GM21360 (cell line): ENCODE measurements at regions not wholly inside any gene's neighbourhood (a gene's known extent, or its start where the extent isn't known, plus 50 kb on each side); places are given as distances from the start of the nearest gene placed in this dataset.
"Not testable (repeated sequence)": the region's sequence is repeated elsewhere in the genome, so short reads cannot be mapped to it uniquely, and the experiment has no call there.

Experiments
- ATAC-seq: cut with Tn5 transposase; IDR thresholded peaks from one replicate; pipeline ENCODE4 v1.9.1; 2021; ENCODE audit warnings: mild to moderate bottlenecking, moderate library complexity; ENCODE audit not compliant: unreplicated experiment

- no peak for ATAC-seq
Measured at GRCh38 chr10:4313051-4313450, 513.0 kb upstream of the AKR1E2 start.

DNA sequence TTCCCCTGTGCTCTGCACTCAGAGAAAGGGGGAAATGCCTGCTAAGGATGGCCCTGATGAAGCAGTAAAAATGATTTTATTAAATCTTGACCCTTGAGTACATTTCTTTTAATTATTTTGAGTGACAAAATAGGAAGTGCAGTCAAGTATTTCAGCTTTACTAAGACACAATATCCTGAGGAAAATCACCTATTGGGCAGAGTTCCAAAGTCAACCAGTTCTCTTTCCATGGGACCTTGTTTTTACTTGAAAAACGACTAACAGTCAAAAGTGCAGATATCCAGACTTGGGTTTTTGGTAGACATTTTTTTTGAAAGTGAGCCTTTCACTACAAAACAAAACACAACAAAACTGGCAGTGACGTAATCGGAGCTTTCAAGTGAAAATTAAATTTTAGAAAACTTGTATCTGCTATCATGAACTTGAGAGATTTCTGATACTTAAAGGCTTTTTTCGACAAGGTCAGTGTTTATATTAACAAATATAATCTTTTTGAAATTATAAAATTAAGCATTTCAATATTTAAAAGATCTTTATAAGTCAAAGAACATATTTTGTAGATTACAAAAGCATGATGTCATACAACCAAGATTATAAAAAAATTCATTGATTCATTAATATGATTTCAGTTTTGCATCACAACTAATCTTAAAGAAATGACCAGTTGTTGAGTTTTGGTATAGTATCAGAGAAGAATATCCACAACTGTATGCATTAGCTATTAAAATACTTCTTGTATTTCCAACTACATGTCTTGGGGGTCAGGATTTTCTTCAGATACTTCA is 513.8 kb upstream of the AKR1E2 start:
- ATAC-seq = no peak

GRCh38 chr10:4310172-4310571 is 515.8 kb upstream of the AKR1E2 start:
- no peak for ATAC-seq

DNA sequence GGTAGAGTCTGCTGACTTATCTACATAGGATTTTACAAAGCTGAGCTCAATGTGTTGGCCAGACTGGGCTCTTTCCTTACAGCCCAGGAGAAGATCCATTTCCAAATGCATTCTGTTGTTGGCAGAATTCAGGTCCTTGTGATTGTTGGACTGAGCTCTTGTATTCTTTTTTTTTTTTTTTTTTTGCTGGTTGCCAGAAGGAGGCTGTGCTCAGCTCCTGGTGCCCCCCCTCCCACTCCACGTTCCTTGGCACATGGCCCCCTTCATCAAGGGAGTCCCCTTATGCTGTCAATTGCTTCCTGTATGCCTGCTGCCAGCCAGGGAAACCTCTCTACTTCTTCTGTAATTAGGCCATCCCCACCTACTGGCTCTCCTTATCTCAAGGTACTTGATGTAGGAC is 518.1 kb upstream of the AKR1E2 start:
- no peak for ATAC-seq

DNA sequence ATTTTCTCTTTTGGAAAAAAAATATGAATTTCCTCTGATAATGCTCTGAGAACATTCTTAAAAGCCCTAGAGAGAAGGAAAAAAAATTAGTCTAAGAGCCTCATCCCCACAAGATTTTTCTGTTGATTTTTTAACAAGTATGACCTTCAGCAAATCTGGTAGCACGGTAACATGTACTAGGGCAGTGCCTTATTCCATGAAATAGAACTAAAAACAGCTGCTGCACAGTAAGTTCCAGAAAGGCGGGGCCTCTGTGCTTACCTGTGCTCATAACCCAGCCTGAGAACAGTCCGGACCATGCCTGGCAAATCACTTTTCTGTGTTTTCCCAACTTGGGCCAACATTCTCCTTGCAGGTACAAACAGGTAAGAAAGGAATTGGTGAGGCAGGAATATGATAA is 519.1 kb upstream of the AKR1E2 start:
- no peak for ATAC-seq

- ATAC-seq = no peak
Measured at GRCh38 chr10:4303045-4303444, 518.0 kb upstream of the KLF6 start.

DNA sequence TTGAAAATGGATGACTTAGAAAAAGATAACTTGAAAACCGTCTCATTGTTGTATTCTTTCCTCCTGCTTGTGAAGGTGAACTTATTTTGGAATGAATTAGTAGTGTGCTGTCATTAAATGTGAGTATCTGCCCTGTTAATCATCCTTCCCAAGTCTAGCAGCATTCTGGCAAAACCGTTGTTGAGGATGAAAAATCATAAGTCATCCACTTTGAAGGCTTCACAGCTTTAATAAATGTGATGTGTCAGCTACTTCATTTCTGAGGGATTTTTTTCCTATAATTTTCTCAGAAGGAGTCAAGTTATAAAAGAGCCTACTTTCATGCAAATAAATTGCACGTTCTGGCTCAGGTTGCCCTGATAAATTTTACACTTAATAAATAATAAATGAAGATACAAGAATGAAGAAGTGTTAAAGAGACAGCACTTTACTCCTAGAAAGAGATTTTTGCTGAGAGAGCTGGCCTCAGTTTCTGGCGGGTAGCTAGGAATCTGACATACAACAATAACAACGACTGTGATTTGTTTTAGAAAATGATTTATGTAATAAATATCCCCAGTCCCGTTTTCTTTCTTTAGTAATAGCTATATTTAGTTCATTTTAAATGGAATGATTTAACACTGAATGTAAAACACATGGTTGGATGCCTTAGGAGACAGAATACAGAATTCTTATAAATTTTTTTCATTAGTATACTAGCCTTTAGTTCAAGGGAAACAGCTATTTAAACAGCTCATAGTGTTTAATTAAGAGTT is 516.5 kb upstream of the KLF6 start:
- no peak for ATAC-seq

- ATAC-seq = no peak
Measured at GRCh38 chr10:4296161-4296560, 511.2 kb upstream of the KLF6 start.

GRCh38 chr10:4294996-4295792 is 510.2 kb upstream of the KLF6 start:
- ATAC-seq = no peak

DNA sequence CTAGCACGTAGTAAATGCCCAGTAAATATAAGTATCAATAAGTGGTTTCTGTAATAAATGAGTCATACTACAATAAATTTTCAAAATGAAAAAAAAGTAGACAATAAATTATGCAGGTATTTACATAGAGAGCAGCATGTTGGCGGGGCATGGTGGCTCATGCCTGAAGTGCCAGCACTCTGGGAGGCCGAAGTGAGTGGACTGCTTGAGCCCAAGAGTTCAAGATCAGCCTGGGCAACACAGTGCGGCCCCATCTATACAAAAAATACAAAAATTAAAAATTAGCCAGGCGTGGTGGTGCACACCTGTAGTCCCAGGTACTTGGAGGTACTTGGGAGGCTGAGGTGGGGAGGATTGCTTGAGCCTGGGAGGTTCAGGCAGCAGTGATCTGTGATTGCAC is 509.3 kb upstream of the KLF6 start:
- no peak for ATAC-seq

DNA sequence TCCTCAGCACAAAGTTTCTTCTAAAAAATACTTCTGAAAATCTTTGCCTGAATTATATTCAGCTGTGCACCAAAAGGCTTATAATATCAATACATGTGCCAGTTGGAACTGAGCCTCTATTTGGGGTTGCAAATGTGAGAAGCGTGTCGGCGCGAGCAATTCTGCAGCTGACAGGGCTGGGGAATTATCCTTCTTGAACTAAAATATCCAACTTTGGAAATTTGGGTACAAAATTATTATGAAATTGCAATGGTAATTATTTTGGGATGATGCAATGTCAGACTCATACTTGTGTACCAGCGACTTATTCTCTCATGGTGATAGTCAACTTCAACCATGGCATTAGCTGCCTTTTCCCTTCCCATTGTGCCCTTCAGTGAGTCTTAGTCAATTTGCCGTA is 507.0 kb upstream of the KLF6 start:
- ATAC-seq = no peak

DNA sequence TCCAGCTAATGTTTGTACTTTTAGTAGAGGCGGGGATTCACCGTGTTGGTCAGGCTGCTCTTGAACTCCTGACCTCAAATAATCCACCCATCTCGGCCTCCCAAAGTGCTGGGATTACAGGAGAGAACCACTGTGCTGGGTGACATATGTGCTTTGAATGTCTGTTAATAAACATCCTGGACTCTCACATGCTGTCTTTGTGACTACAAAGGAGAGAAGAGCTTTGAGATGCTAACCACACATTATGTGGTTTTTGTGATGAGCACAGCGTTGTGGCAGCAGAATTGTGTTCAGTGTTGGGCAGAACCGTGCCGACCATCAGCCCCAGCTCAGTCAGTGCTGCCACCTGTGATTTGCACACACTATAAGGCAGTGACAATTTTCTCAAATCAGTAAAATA is 500.1 kb upstream of the KLF6 start:
- no peak for ATAC-seq

DNA sequence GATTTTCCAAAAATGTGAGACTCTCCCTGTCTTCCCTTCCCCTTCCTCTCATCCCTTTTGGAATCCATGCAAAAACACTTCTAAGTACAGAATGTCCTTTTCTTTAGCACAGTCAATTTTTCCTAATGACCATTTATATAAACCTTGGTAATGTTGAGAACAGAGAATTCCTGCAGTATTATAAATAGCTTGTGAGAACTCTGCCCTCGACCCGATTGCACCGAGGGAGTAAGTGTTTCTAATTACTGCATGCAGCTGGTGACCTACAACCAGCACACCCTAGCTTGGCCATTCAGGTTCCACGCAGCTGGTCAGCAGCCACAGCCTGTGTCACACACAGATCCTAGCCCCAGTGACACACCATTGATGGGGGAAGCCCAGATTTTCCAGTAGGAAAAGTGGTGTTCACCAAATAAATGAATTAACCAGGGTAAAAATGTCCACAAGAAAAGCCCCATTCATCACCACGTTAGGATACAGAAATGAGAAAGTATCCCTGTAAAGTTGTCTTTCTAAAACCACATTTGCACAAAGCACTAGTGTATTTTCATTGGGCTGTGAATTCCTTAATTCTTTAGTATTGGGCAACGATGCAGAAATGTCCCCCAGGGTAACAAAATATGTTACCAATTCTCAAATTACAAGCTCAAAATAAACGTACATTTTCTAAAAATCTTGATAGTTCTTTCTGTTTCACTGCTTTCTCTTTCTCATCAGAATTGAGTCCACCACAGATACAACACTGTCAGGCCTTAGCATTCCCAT is 499.0 kb upstream of the KLF6 start:
- no peak for ATAC-seq

- ATAC-seq = no peak
Measured at GRCh38 chr10:4282496-4282895, 497.5 kb upstream of the KLF6 start.

DNA sequence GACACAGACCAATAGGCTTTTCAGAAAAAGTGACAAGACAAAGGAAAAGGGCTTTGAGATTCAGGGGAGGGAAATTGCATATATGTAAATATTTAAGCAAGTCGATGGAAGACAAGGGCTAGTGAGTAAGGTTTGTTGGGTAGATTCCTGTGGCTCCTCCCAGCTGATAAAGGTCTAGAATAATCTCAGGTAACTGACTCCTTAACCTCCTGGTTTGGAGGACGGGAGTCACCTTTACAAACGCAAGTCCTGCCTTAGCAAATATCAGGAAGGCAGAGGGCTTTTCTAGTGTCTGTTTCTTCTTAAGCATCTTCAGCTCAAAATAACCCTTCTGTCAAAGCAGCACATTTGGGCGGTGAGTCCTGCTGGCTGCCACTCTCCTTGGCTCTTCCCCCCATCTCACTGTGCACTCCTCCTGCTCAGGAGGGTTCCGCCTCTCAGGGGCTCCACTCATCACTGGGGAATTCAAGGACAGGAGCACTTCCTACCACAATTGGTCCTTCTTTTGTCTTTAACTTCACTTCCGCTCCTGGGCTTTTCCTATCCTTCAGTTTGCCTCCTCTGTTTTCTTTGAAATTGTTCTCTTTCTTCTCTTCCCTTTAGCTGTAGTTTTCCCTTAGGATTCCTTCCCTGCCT is 496.3 kb upstream of the KLF6 start:
- ATAC-seq = no peak

DNA sequence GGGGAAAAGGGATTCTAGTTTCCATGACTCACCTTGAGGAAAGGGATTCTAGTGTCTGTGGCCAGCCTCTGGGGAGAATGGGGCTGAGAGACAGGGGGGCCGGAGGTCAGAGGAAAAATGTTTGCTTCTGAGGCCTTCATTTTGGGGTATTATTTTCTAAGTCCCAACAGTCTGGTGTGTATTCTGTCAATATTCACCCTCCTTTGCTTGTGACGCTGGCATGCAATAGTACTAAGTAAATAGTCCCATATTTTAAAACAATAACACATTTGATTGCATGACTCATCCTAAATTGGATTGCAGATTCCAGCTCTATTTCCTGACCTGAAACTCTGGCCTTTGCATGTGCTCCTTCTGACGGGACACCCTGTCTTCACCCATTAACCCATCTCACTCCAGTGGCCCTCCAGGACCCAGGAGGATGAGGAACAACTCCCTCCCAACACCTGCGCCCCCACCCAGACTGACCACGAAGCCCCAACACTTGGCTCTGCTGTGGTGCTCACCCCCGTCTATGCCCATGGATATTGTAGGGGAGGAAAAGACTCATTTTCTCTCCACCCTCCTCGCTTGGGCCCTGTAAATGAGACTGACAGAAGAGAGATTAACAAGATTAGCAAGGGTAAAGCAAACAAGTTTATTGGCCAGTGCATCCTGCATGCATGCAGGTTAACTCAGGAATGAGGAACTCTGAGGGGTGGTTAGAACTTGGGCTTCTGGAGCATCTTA is 495.6 kb upstream of the KLF6 start:
- no peak for ATAC-seq

DNA sequence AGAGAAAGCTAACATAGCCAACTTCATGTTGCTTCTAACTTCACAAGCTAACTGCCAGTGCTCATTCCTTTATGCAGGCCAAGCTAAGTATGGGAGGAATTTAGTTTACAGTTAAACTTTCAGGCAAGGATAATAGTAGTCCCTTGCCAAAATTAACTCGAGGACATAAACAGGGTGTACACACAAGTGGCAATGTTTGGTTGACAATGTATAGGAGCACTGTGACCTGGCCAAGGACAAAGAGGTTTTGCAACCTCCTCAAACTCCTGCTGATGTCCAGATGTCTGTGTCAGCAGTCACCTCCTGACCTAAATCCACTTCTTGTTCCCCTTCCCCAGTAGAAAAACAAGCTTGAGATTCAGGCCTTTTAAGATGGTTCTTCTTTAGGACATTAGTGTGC is 494.6 kb upstream of the KLF6 start:
- no peak for ATAC-seq

- no peak for ATAC-seq
Measured at GRCh38 chr10:4278186-4278585, 493.2 kb upstream of the KLF6 start.

DNA sequence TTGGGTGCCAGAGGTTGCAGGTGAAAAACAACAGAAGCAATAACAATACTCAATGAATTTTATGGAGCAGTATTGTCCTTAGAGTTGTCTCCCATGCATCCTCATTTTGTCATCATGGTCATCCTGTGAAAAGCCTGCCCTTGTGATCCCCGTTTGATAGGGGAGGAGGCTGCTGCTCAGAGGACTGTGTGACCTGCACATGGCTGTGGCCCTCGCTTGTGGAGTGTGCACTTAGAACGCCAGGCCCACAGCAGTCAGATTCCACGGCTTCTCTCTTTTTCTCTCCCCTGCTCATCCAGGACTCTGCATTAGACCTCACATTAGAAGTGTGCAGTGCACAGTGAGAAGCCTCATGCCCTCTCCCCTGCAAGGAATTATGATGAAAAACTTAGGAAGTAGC is 491.1 kb upstream of the KLF6 start:
- ATAC-seq = no peak

DNA sequence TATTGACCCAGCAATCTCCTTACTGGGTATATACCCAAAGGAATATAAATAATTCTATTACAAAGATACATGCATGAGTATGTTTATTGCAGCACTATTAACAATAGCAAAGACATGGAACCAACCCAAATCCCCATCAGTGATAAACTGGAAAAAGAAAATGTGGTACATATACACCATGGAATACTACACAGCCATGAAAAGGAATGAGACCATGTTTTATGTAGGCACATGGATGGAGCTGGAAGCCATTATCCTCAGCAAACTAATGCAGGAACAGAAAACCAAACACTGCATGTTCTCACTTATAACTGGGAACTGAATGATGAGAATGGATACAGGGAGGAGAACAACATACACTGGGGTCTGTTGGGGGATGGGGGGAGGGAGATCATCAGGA is 489.7 kb upstream of the KLF6 start:
- not testable (repeated sequence) for ATAC-seq
